Spleen (tissue), 7 donors: ENCODE measurements at regions not wholly inside any gene's neighbourhood (a gene's known extent, or its start where the extent isn't known, plus 50 kb on each side); places are given as distances from the start of the nearest gene placed in this dataset.

Experiments
- POLR2A ChIP-seq, 3 donors: fragments of 450-650 bp; IDR thresholded peaks; one replicate each; pipeline ENCODE4 v1.5.1; 2017; ENCODE audit warnings: antibody characterized with exemption in 3 of 3, mild to moderate bottlenecking in 1 of 3
- POLR2AphosphoS5 ChIP-seq, 3 donors: sonication (generic); formaldehyde crosslinking; IDR thresholded peaks; one replicate each; pipeline ENCODE4 v1.5.1; 2017; ENCODE audit warnings: antibody characterized with exemption in 3 of 3
- TF ChIP-seq, protein P1 (sequence below), 11 experiments: fragments of 200-600 bp in 7 of 11; fragments of 450-650 bp in 4 of 11; sonication (generic) in 4 of 11; IDR thresholded peaks in 8 of 11; conservative IDR thresholded peaks in 3 of 11; 1 replicate in 7 of 11; 2 replicates in 4 of 11; pipeline versions ENCODE4 v1.4.0 to v1.8.0; 2016 to 2021; ENCODE audit warnings: antibody characterized with exemption in 11 of 11, inconsistent platforms in 4 of 11, mild to moderate bottlenecking in 1 of 11
- donor health status: DM: no; HTN: no; CAD: no; lungs with moderate emphysema.
- donor health status: DM: no; HTN: no; CAD: no.
- donor health status: DM: no; HTN: no; CAD: no.

DNA sequence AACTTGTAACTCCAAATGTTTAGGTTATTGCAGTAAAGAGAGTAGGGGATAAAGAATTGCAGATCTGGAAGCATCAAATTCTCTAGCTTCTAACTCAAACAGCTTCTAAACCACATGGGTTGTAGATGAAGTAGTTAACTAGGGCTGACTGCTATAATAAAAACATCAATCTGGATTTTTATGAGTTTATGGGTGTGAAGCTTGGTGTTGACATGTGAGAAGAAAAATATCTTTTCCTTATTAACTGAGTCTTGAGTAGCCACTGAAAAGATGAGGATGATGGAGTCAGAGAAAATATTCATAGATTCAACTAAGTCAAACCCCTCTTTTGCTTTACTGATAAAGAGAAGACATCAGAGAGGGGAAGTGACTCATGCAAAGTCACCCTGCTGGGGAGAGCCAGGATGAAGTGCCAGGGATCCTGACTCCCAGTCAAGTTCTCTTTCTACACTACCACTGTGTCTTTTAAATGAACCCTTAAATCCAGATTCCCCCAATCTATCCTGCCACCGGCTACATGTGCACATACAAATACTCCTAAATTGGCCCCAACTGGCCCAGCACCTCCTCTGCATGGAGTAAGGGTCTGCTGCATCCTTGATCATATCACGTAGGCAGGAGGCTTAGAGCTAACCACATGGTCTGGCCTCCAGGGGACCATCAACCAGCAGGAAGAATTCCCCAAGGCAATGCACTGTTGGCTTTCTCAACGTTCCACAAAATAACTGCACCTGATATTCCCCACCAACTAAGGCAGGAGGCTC lies 264.0 kb upstream of the CCL2 start:
- TF ChIP-seq POLR2A (IDR thresholded peaks at IDR 0.05), result no peak
- TF ChIP-seq, protein P1, sequence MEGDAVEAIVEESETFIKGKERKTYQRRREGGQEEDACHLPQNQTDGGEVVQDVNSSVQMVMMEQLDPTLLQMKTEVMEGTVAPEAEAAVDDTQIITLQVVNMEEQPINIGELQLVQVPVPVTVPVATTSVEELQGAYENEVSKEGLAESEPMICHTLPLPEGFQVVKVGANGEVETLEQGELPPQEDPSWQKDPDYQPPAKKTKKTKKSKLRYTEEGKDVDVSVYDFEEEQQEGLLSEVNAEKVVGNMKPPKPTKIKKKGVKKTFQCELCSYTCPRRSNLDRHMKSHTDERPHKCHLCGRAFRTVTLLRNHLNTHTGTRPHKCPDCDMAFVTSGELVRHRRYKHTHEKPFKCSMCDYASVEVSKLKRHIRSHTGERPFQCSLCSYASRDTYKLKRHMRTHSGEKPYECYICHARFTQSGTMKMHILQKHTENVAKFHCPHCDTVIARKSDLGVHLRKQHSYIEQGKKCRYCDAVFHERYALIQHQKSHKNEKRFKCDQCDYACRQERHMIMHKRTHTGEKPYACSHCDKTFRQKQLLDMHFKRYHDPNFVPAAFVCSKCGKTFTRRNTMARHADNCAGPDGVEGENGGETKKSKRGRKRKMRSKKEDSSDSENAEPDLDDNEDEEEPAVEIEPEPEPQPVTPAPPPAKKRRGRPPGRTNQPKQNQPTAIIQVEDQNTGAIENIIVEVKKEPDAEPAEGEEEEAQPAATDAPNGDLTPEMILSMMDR (IDR thresholded peaks at IDR 0.05 in 8 of 11, conservative IDR thresholded peaks at IDR 0.05 in 3 of 11), result no peak
- TF ChIP-seq POLR2AphosphoS5 (IDR thresholded peaks at IDR 0.05), result no peak
